ENCODE measurements at regions not wholly inside any gene's neighbourhood (a gene's known extent, or its start where the extent isn't known, plus 50 kb on each side); places are given as distances from the start of the nearest gene placed in this dataset.

DNA sequence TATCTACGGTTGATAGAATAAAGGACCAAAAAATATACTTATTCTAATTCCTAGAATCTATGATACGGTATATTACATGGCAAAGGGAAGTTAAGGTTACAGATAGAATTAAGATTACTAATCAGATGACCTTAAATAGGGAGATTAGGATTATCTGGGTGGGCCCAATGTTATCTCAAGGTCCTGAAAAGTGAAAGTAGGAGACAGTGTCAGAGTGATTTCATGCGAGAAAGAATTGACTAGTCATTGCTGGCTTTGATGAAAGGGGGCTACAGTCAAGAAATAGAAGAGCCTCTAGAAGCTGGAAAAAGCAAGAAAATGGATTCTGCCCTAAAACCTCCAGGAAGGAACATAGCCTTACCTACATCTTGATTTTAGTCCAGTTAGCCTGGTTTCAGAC, 176.9 kb upstream of the PPP1R2C start:
- 87% methylated on average over 3 of the region's 3 CpGs for WGBS
- DNase-seq (ENCODE audit: low spot score), result no peak
- Histone ChIP-seq H3K9me3 (ENCODE audit: control insufficient read depth in 4 of 4, low read length in 3 of 4) (peaks cover 0 to 3% (median 1%) of the 10 kb centered on the region in 4 donors), H3K27me3 (ENCODE audit: control insufficient read depth in 4 of 4, insufficient read depth in 4 of 4, low read length in 3 of 4) (no peaks in the 10 kb centered on the region), H3K36me3 (ENCODE audit: control insufficient read depth in 4 of 4, insufficient read depth in 3 of 4, low read depth in 1 of 4, low read length in 3 of 4) (no peaks in the 10 kb centered on the region), H3K4me1 (ENCODE audit: control insufficient read depth in 4 of 4, insufficient read depth in 4 of 4, low read length in 3 of 4) (no peaks in the 10 kb centered on the region), H3K9ac (ENCODE audit: low read depth in 1 of 2, low read length in 2 of 2) (no peak overlapping the region), H3K4me3 (ENCODE audit: low read depth in 1 of 3, low read length in 3 of 3) (no peak overlapping the region), H3K27ac (ENCODE audit: low read depth in 1 of 2, low read length in 2 of 2) (no peak overlapping the region)
- no peak for TF ChIP-seq FOXA1 (IDR thresholded peaks at IDR 0.05)

DNA sequence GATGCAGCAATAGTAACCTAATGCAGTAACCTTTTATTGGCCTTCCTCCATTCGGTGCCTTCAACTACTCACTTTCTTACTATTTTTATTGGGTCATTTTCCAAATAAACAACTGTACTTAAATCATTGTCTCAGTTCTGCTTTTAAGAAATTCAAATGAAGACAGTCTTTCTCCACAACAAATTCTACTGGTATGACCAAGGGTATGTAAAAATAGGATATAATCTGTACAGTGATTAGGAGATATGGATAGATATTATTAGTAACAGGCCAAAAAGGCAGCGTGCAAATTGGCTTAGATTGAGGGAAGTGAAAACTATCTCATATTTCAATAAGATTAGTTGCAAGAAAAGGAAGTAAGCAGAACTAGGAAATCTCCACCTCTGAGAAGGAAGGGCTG, 177.4 kb upstream of the PPP1R2C start:
- H3K4me1 ChIP-seq (ENCODE audit: control insufficient read depth in 4 of 4, insufficient read depth in 4 of 4, low read length in 3 of 4), result no peaks in the 10 kb centered on the region
- no peak overlapping the region for H3K4me3 ChIP-seq (ENCODE audit: low read depth in 1 of 3, low read length in 3 of 3)
- no peak overlapping the region for H3K9ac ChIP-seq (ENCODE audit: low read depth in 1 of 2, low read length in 2 of 2)
- WGBS, result 68% methylated on average over 2 of the region's 2 CpGs
- H3K9me3 ChIP-seq (ENCODE audit: control insufficient read depth in 4 of 4, low read length in 3 of 4), result peaks cover 0 to 6% (median 1%) of the 10 kb centered on the region in 4 donors
- no peaks in the 10 kb centered on the region for H3K27me3 ChIP-seq (ENCODE audit: control insufficient read depth in 4 of 4, insufficient read depth in 4 of 4, low read length in 3 of 4)
- no peaks in the 10 kb centered on the region for H3K36me3 ChIP-seq (ENCODE audit: control insufficient read depth in 4 of 4, insufficient read depth in 3 of 4, low read depth in 1 of 4, low read length in 3 of 4)
- DNase-seq (ENCODE audit: low spot score), result no peak
- no peak overlapping the region for H3K27ac ChIP-seq (ENCODE audit: low read depth in 1 of 2, low read length in 2 of 2)
- no peak for TF ChIP-seq FOXA1 (IDR thresholded peaks at IDR 0.05)
- TF ChIP-seq SP1 (IDR thresholded peaks at IDR 0.05), result no peak
- TF ChIP-seq, protein P1, sequence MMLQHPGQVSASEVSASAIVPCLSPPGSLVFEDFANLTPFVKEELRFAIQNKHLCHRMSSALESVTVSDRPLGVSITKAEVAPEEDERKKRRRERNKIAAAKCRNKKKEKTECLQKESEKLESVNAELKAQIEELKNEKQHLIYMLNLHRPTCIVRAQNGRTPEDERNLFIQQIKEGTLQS (IDR thresholded peaks at IDR 0.05), result no peak
- no peak for TF ChIP-seq GABPA (IDR thresholded peaks at IDR 0.05 in 1 of 2, conservative IDR thresholded peaks at IDR 0.05 in 1 of 2)
- no peak for TF ChIP-seq YY1 (IDR thresholded peaks at IDR 0.05)
- TF ChIP-seq, protein P2, sequence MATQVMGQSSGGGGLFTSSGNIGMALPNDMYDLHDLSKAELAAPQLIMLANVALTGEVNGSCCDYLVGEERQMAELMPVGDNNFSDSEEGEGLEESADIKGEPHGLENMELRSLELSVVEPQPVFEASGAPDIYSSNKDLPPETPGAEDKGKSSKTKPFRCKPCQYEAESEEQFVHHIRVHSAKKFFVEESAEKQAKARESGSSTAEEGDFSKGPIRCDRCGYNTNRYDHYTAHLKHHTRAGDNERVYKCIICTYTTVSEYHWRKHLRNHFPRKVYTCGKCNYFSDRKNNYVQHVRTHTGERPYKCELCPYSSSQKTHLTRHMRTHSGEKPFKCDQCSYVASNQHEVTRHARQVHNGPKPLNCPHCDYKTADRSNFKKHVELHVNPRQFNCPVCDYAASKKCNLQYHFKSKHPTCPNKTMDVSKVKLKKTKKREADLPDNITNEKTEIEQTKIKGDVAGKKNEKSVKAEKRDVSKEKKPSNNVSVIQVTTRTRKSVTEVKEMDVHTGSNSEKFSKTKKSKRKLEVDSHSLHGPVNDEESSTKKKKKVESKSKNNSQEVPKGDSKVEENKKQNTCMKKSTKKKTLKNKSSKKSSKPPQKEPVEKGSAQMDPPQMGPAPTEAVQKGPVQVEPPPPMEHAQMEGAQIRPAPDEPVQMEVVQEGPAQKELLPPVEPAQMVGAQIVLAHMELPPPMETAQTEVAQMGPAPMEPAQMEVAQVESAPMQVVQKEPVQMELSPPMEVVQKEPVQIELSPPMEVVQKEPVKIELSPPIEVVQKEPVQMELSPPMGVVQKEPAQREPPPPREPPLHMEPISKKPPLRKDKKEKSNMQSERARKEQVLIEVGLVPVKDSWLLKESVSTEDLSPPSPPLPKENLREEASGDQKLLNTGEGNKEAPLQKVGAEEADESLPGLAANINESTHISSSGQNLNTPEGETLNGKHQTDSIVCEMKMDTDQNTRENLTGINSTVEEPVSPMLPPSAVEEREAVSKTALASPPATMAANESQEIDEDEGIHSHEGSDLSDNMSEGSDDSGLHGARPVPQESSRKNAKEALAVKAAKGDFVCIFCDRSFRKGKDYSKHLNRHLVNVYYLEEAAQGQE (IDR thresholded peaks at IDR 0.05), result no peak
- TF ChIP-seq EGR1 (IDR thresholded peaks at IDR 0.05; ENCODE audit: low read depth in 2 of 2), result no peak
- no peak for TF ChIP-seq HNF4A (conservative IDR thresholded peaks at IDR 0.05)
- TF ChIP-seq, protein P3, sequence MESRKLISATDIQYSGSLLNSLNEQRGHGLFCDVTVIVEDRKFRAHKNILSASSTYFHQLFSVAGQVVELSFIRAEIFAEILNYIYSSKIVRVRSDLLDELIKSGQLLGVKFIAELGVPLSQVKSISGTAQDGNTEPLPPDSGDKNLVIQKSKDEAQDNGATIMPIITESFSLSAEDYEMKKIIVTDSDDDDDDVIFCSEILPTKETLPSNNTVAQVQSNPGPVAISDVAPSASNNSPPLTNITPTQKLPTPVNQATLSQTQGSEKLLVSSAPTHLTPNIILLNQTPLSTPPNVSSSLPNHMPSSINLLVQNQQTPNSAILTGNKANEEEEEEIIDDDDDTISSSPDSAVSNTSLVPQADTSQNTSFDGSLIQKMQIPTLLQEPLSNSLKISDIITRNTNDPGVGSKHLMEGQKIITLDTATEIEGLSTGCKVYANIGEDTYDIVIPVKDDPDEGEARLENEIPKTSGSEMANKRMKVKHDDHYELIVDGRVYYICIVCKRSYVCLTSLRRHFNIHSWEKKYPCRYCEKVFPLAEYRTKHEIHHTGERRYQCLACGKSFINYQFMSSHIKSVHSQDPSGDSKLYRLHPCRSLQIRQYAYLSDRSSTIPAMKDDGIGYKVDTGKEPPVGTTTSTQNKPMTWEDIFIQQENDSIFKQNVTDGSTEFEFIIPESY (IDR thresholded peaks at IDR 0.05), result no peak
- no peak for TF ChIP-seq FOXA2 (IDR thresholded peaks at IDR 0.05)
- no peak for TF ChIP-seq RXRA (IDR thresholded peaks at IDR 0.05)
- TF ChIP-seq HNF4G (IDR thresholded peaks at IDR 0.05), result no peak
- TF ChIP-seq JUND (IDR thresholded peaks at IDR 0.05), result no peak
- TF ChIP-seq, protein P4, sequence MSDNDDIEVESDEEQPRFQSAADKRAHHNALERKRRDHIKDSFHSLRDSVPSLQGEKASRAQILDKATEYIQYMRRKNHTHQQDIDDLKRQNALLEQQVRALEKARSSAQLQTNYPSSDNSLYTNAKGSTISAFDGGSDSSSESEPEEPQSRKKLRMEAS (IDR thresholded peaks at IDR 0.05), result no peak
- no peak for TF ChIP-seq NR2F2 (IDR thresholded peaks at IDR 0.05)

Measured in liver (tissue), 7 donors.